HuH-7.5 (cell line): ENCODE measurements at regions not wholly inside any gene's neighbourhood (a gene's known extent, or its start where the extent isn't known, plus 50 kb on each side); places are given as distances from the start of the nearest gene placed in this dataset.
A peak's percentile ranks its signal among the peaks of the same experiment; 100 is the strongest.

Experiments used
- DNase-seq: peaks from one replicate; pipeline ENCODE4 v3.0.0; 2011; ENCODE audit warnings: low spot score

DNA sequence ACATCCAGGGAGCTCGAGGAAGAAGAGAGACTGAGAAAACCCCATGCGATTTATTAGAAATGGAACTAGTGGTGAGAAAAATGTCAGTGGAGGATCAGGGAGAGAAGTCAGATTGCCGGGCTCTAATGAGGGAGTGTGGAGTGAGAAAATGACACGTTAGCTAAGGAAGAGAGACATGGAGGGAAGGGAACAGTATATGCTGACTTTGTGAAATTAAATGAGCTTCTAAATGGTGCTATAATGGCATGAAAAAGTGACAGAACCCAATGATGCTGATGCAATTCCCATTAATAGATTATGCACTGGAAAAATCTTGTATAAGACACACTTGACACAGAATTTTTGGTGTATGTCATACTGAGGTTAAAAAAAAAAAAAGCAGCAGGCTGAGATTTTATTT, 112.6 kb downstream of the HSPH1 start:
- no peak for DNase-seq

DNA sequence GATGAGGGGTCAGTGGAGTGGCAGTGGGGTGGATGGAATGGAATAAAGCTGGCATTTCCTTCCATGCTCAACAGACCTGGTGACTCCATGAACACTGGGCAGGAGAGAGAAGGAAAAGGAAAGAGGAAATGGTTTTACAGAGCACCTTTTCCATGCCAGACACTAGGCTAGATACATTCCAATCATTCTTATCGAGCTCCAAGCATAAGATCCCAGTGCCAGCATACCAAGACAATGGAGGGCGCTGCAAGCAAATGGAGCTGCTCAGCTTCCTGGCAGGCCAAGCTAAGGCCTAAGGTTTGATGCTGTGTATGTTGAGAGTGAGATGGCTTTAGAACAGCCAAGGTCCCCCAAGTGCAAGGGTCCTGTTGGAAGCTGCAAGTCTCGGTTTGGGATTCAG, 113.2 kb downstream of the HSPH1 start:
- DNase-seq: no peak

DNA sequence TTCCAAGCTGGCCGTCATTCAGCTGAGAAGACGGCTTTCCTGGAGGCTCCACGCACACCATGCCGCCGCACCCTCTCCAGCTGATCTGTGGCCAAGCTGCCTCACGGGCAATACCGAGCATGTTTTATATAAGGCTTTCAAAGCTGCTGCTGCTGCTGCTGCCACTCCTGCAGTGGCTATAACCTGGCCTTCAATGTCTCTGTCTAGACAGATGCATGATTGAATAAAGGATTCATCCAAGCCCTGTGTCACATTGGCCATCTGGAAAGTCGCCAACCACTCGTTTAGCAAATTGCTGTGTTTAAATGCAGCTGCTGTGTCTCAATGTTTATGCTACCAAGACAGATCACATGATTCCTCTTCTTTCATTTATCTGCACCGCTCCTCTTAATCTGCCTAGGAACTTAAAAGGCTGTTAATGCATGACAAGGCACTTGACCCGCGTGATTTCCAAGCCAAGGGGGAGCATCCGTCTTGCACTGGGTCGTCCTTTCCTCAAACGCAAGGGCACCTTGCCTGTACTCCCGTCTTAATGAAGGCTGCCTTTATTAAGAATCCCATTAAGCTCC, 114.3 kb downstream of the TEX26 start:
- DNase-seq: no peak

DNA sequence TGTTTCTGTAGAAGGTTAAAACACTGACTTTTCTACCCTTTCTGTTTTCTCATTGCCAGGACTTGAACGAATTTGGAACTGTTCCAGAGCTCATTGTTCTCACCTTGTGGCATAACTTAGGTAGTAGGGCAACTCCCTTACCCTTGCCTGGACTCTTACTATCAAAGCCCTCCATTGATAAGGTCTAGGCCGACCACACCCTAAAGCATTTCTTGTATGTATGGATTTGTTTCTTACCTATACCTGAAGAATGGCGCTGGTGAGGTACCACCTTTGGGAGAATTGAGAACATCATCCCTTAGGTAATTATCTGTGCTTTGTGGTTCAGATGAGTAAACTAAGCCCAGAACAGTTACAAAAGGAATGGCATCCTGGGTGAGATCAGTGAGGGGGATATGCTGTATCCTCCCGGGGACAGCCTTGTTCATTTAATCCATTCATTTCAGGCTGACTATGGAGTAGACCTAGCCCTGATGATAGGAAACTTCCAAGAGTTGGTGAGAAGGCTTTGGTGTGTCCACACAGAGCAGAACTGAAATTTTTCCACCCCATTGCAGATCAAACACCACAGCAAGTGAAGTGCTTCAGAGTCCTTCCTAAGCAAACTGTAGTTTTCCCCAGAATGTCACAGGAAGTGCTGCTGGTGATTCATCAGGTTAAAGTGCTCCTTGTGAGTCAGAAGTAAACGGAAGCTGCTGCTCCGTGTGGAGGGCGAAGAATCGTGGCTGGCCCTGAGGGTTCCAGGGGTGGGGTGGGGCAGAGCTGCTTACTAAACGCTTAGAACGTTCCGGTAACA, 113.0 kb downstream of the TEX26 start:
- no peak for DNase-seq

- DNase-seq: peak; percentile 73
Measured at GRCh38 chr13:31044364-31045285, 112.2 kb downstream of the TEX26 start.

GRCh38 chr13:31043957-31044356, 111.5 kb downstream of the TEX26 start:
- no peak for DNase-seq

GRCh38 chr13:31042481-31043165, 110.2 kb downstream of the TEX26 start:
- DNase-seq: no peak

DNA sequence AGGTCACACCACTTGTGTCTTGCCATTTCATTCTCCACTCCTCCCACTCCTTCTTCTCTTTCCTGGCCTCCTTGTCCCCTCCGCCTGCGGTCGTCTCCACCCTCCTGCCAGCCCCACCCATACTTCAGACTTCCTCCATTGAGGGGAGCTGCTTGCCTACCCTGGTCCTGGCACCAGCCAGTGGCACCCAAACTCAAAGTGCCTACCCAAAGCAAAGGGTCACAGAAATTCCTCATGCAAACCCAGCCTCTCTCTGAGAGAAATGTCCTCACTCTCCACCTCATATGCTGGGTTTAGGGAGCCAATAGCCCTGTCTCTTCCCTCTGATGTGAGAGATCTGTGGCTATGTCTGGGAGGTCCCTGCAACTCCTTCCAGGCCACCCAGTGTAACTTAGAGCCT, 109.6 kb downstream of the TEX26 start:
- no peak for DNase-seq

- DNase-seq: no peak
Measured at GRCh38 chr13:31038834-31039552, 106.5 kb downstream of the TEX26 start.

GRCh38 chr13:31037874-31038500, 105.5 kb downstream of the TEX26 start:
- no peak for DNase-seq

- no peak for DNase-seq
Measured at GRCh38 chr13:31036731-31037695, 104.6 kb downstream of the TEX26 start.

- DNase-seq: no peak
Measured at GRCh38 chr13:31035185-31035965, 102.9 kb downstream of the TEX26 start.

- DNase-seq: no peak
Measured at GRCh38 chr13:31032528-31033113, 100.2 kb downstream of the TEX26 start.

DNA sequence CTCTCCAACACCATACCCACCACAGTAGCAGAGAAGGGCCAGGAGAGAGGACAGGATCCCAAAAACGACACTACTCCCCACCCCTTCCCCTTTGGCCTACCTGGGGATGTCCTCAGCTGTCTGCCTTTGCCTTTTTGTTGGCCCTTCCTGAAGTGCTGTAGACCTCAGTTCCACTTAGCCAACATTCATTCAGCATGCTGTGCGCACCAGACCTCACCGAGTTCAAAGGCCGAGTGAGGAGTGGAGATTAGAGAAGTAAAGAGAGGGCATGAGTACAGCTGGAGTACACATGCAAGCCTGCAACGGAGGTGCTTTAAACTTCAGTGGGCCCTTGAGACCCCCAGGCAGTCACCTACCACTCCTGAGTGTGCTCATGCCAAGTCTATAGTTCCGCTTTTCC, 99.0 kb downstream of the TEX26 start:
- DNase-seq: no peak

DNA sequence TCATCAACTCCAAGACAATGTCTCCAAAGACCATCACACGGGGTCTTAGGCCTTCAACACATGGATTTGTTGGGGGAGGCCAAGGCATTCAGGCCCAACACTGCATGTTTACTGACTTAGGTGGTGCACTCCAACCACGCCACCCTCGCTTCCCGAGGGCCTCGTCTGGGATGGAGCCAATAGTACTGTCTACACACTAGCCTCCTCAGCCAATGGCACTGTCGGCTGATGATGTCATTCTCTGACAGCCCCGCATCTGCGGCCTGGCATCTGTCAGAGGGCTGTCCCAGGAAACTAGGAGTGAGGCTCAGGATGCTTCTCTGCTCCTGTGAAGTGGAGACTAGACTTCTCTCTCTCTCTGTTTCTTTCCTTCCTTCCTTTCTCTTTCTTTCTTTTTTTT, 96.6 kb downstream of the TEX26 start:
- DNase-seq: no peak

GRCh38 chr13:31027136-31027535, 94.7 kb downstream of the TEX26 start:
- DNase-seq: no peak
